H9 (cell line): ENCODE measurements at regions not wholly inside any gene's neighbourhood (a gene's known extent, or its start where the extent isn't known, plus 50 kb on each side); places are given as distances from the start of the nearest gene placed in this dataset.

ENCODE experiments used
- DNase-seq: peaks from one replicate; pipeline ENCODE4 v3.0.0-alpha.2; 2017
- H2AFZ ChIP-seq: one replicate; pipeline ENCODE4 v1.6.1; 2013; ENCODE audit warnings: mild to moderate bottlenecking, low read length, control low read depth, moderate library complexity
- H2AK5ac ChIP-seq: 2 replicates; pipeline ENCODE4 v1.6.1; 2013; ENCODE audit warnings: low read length, control low read depth, mixed read lengths; ENCODE audit not compliant: insufficient read length
- H2BK120ac ChIP-seq: one replicate; pipeline ENCODE4 v1.6.1; 2013; ENCODE audit warnings: low read depth, mild to moderate bottlenecking, low read length, control low read depth, inconsistent platforms; ENCODE audit not compliant: poor library complexity, severe bottlenecking
- H2BK12ac ChIP-seq: 2 replicates; pipeline ENCODE4 v1.6.1; 2013; ENCODE audit warnings: low read length, control low read depth, mixed read lengths, low read depth; ENCODE audit not compliant: insufficient read length
- H2BK15ac ChIP-seq: 2 replicates; pipeline ENCODE4 v1.6.1; 2013; ENCODE audit warnings: low read depth, low read length, control low read depth
- H2BK20ac ChIP-seq: one replicate; pipeline ENCODE4 v1.6.1; 2013; ENCODE audit warnings: low read depth, mild to moderate bottlenecking, low read length, control low read depth, inconsistent platforms; ENCODE audit not compliant: poor library complexity, severe bottlenecking
- H2BK5ac ChIP-seq: 2 replicates; pipeline ENCODE4 v1.6.1; 2013; ENCODE audit warnings: low read length, control low read depth, mixed read lengths; ENCODE audit not compliant: insufficient read length
- H3K14ac ChIP-seq: 2 replicates; pipeline ENCODE4 v1.6.1; 2013; ENCODE audit warnings: low read length, control low read depth; ENCODE audit not compliant: insufficient read depth
- H3K18ac ChIP-seq: 2 replicates; pipeline ENCODE4 v1.6.1; 2013; ENCODE audit warnings: low read depth, mild to moderate bottlenecking, mixed read lengths, low read length, control low read depth; ENCODE audit not compliant: insufficient read length
- H3K23ac ChIP-seq: 2 replicates; pipeline ENCODE4 v1.6.1; 2013; ENCODE audit warnings: low read length, control low read depth, mixed read lengths, low read depth; ENCODE audit not compliant: insufficient read length
- H3K23me2 ChIP-seq: 2 replicates; pipeline ENCODE4 v1.6.1; 2013; ENCODE audit warnings: low read depth, mild to moderate bottlenecking, mixed read lengths, low read length, control low read depth; ENCODE audit not compliant: insufficient read length, poor library complexity, severe bottlenecking
- H3K27ac ChIP-seq: 2 replicates; pipeline ENCODE4 v1.5.1; 2013; ENCODE audit warnings: low read length, control low read depth, mixed read lengths, low read depth; ENCODE audit not compliant: insufficient read length
- H3K27me3 ChIP-seq: 2 replicates; pipeline ENCODE4 v1.6.1; 2013; ENCODE audit warnings: low read length, control low read depth, inconsistent platforms; ENCODE audit not compliant: insufficient read depth
- H3K4ac ChIP-seq: 2 replicates; pipeline ENCODE4 v1.6.1; 2013; ENCODE audit warnings: low read depth, mild to moderate bottlenecking, control low read depth, inconsistent platforms, low read length, moderate library complexity
- H3K4me1 ChIP-seq: 2 replicates; pipeline ENCODE4 v1.6.1; 2013; ENCODE audit warnings: low read length, control low read depth, inconsistent platforms; ENCODE audit not compliant: insufficient read depth
- H3K4me2 ChIP-seq: 2 replicates; pipeline ENCODE4 v1.6.1; 2013; ENCODE audit warnings: low read length, control low read depth, mixed read lengths; ENCODE audit not compliant: insufficient read length, insufficient read depth
- H3K56ac ChIP-seq: 2 replicates; pipeline ENCODE4 v1.6.1; 2013; ENCODE audit warnings: low read depth, mild to moderate bottlenecking, mixed read lengths, low read length, control low read depth; ENCODE audit not compliant: insufficient read length
- H3K79me1 ChIP-seq: 2 replicates; pipeline ENCODE4 v1.6.1; 2013; ENCODE audit warnings: low read depth, mild to moderate bottlenecking, moderate library complexity, low read length, control low read depth, inconsistent platforms; ENCODE audit not compliant: insufficient read depth, poor library complexity, severe bottlenecking
- H3K79me2 ChIP-seq: 2 replicates; pipeline ENCODE4 v1.6.1; 2013; ENCODE audit warnings: low read length, control low read depth, inconsistent platforms; ENCODE audit not compliant: insufficient read depth
- H3K9ac ChIP-seq: 2 replicates; pipeline ENCODE4 v1.6.1; 2013; ENCODE audit warnings: low read length, control low read depth, mixed read lengths; ENCODE audit not compliant: insufficient read length; ENCODE audit errors: extremely low read depth
- H3K9me3 ChIP-seq: one replicate; pipeline ENCODE4 v1.6.1; 2013; ENCODE audit warnings: low read depth, low read length, inconsistent platforms; ENCODE audit not compliant: control insufficient read depth
- H3T11ph ChIP-seq: one replicate; pipeline ENCODE4 v1.6.1; 2013; ENCODE audit warnings: mild to moderate bottlenecking, low read length, control low read depth, inconsistent platforms
- H4K20me1 ChIP-seq: one replicate; pipeline ENCODE4 v1.6.1; 2013; ENCODE audit not compliant: control insufficient read depth, insufficient read length, insufficient read depth
- H4K5ac ChIP-seq: 2 replicates; pipeline ENCODE4 v1.6.1; 2013; ENCODE audit warnings: low read depth, mild to moderate bottlenecking, mixed read lengths, low read length, control low read depth; ENCODE audit not compliant: insufficient read length
- H4K8ac ChIP-seq: replicated peaks from 2 replicates; pipeline ENCODE4 v1.6.1; 2013; ENCODE audit warnings: low read length, control low read depth, mixed read lengths, low read depth; ENCODE audit not compliant: insufficient read length
- H4K91ac ChIP-seq: 2 replicates; pipeline ENCODE4 v1.6.1; 2013; ENCODE audit warnings: low read depth, mild to moderate bottlenecking, moderate library complexity, mixed read lengths, low read length, control low read depth; ENCODE audit not compliant: insufficient read length
- H3K27ac Mint-ChIP-seq, 3 experiments: 2 replicates in 2 of 3; 3 replicates in 1 of 3; pipeline ENCODE4 v1.8.0; 2020 to 2021; ENCODE audit warnings: mixed read lengths in 3 of 3, mild to moderate bottlenecking in 1 of 3, moderate library complexity in 1 of 3
- H3K27me3 Mint-ChIP-seq: 2 replicates; pipeline ENCODE4 v1.8.0; 2021; ENCODE audit warnings: low read depth, mild to moderate bottlenecking, moderate library complexity, mixed read lengths
- H3K36me3 Mint-ChIP-seq, 3 experiments: 2 replicates in 2 of 3; 3 replicates in 1 of 3; pipeline ENCODE4 v1.8.0; 2020 to 2021; ENCODE audit warnings: low read depth in 3 of 3, mixed read lengths in 3 of 3; ENCODE audit not compliant: insufficient read depth in 1 of 3
- H3K4me1 Mint-ChIP-seq, 2 experiments: 2 replicates each; pipeline ENCODE4 v1.8.0; 2020; ENCODE audit warnings: mixed read lengths in 2 of 2
- H3K4me3 Mint-ChIP-seq, 2 experiments: 2 replicates in 1 of 2; 3 replicates in 1 of 2; pipeline ENCODE4 v1.8.0; 2020 to 2021; ENCODE audit warnings: mild to moderate bottlenecking in 2 of 2, mixed read lengths in 2 of 2, moderate library complexity in 1 of 2
- H3K9me3 Mint-ChIP-seq, 2 experiments: 2 replicates in 1 of 2; 3 replicates in 1 of 2; pipeline ENCODE4 v1.8.0; 2020; ENCODE audit warnings: mild to moderate bottlenecking in 2 of 2, mixed read lengths in 2 of 2, moderate library complexity in 1 of 2
- CTCF ChIP-seq: fragments of 200-600 bp; sonication (generic); conservative IDR thresholded peaks from 3 replicates; pipeline ENCODE4 v1.8.0; 2021; ENCODE audit warnings: antibody characterized with exemption, mild to moderate bottlenecking
- WGBS: extraction: QIAGEN DNeasy Blood & Tissue Kit; methylation state at CpG from one replicate; pipeline ENCODE4 v1.1.7; 2013; ENCODE audit warnings: missing lambda C conversion rate, low lambda C conversion rate, mixed read lengths; ENCODE audit not compliant: insufficient read length; ENCODE audit errors: extremely low coverage; 5-methylcytosine and 5-hydroxymethylcytosine counted together

GRCh38 chr7:52100-52499 lies 140.3 kb upstream of the FAM20C start:
- no CpG with 5 or more reads among the region's 3 CpGs for WGBS
- H3K27ac Mint-ChIP-seq, result no peak overlapping the region

More at GRCh38 chr7:52100-52499, 140.3 kb upstream of the FAM20C start:
- Histone ChIP-seq H3K14ac (no peak overlapping the region), H2BK120ac (no peak overlapping the region), H2AFZ (no peak overlapping the region), H3K4me1 (no peaks in the 10 kb centered on the region), H3T11ph (no peak overlapping the region), H3K23me2 (no peaks in the 10 kb centered on the region), H3K79me2 (no peaks in the 10 kb centered on the region), H4K20me1 (no peaks in the 10 kb centered on the region), H3K9ac (no peak overlapping the region), H3K56ac (no peak overlapping the region), H2BK15ac (no peak overlapping the region), H2BK5ac (no peak overlapping the region), H4K5ac (no peak overlapping the region), H4K8ac (no peak overlapping the region), H3K9me3 (no peaks in the 10 kb centered on the region), H3K79me1 (no peaks in the 10 kb centered on the region), H3K18ac (no peak overlapping the region), H3K27ac (no peak overlapping the region), H2AK5ac (no peak overlapping the region), H2BK20ac (no peak overlapping the region), H4K91ac (no peak overlapping the region), H3K4ac (no peak overlapping the region), H3K23ac (no peak overlapping the region), H2BK12ac (no peak overlapping the region), H3K27me3 (no peaks in the 10 kb centered on the region), H3K4me2 (no peak overlapping the region)
- no peak for DNase-seq
- Mint-ChIP-seq H3K4me1 (peaks cover 14% of the 10 kb centered on the region in 2 experiments), H3K4me3 (no peak overlapping the region), H3K36me3 (peaks cover 0 to 2% (median 0%) of the 10 kb centered on the region in 3 experiments; a peak in 1 of 7 replicates), H3K27me3 (peaks cover 17% of the 10 kb centered on the region), H3K9me3 (peaks cover 0 to 2% of the 10 kb centered on the region in 2 experiments; a peak in 1 of 5 replicates)
- TF ChIP-seq CTCF, result no peak
